Omental fat pad (tissue), 3 donors: ENCODE measurements at regions not wholly inside any gene's neighbourhood (a gene's known extent, or its start where the extent isn't known, plus 50 kb on each side); places are given as distances from the start of the nearest gene placed in this dataset.

Experiments used
- ATAC-seq: fragments of 150-250 bp; one replicate; pipeline ENCODE4 v1.9.1; 2016; ENCODE audit warnings: mild to moderate bottlenecking, moderate library complexity; ENCODE audit not compliant: low FRiP score
- DNase-seq: peaks from one replicate; pipeline ENCODE4 v3.0.0-alpha.2; 2019; ENCODE audit warnings: low spot score
- CTCF ChIP-seq, 3 donors: fragments of 450-650 bp; IDR thresholded peaks; one replicate each; pipeline ENCODE4 v1.5.1; 2016 to 2017; ENCODE audit warnings: antibody characterized with exemption in 3 of 3, mild to moderate bottlenecking in 3 of 3, moderate library complexity in 2 of 3

GRCh38 chr11:119486016-119486415, 63.0 kb upstream of the THY1 start:
- ATAC-seq, result no peak
- TF ChIP-seq CTCF (IDR thresholded peaks at IDR 0.05), result no peak
- DNase-seq, result no peak

- DNase-seq (no peak), ATAC-seq (no peak)
- TF ChIP-seq CTCF (IDR thresholded peaks at IDR 0.05), result no peak
Observed at GRCh38 chr11:119484741-119485605, 62.0 kb upstream of the THY1 start.

GRCh38 chr11:119483881-119484371, 61.0 kb upstream of the THY1 start:
- DNase-seq (no peak), ATAC-seq (no peak)

GRCh38 chr11:119483341-119483880, 60.4 kb upstream of the THY1 start:
- no peak for TF ChIP-seq CTCF (IDR thresholded peaks at IDR 0.05)
- DNase-seq (peak; percentile 15), ATAC-seq (no peak)

More at GRCh38 chr11:119483881-119484371, 61.0 kb upstream of the THY1 start:
- no peak for TF ChIP-seq CTCF (IDR thresholded peaks at IDR 0.05)

GRCh38 chr11:119482521-119483011, 59.6 kb upstream of the THY1 start:
- TF ChIP-seq CTCF (IDR thresholded peaks at IDR 0.05), result no peak
- DNase-seq (no peak), ATAC-seq (no peak)

- DNase-seq (peak; percentile 19), ATAC-seq (no peak)
- no peak for TF ChIP-seq CTCF (IDR thresholded peaks at IDR 0.05)
Observed at GRCh38 chr11:119481667-119482400, 58.9 kb upstream of the THY1 start.
